Gastrocnemius medialis (tissue), 4 donors: ENCODE measurements at regions not wholly inside any gene's neighbourhood (a gene's known extent, or its start where the extent isn't known, plus 50 kb on each side); places are given as distances from the start of the nearest gene placed in this dataset.
A peak's percentile ranks its signal among the peaks of the same experiment; 100 is the strongest.
"Not testable (repeated sequence)": the region's sequence is repeated elsewhere in the genome, so short reads cannot be mapped to it uniquely, and the experiment has no call there.

Experiments
- ATAC-seq, 2 donors: fragments of 150-250 bp; one replicate each; pipeline ENCODE4 v1.9.1; 2016
- DNase-seq, 2 donors: peaks; one replicate each; pipeline ENCODE4 v3.0.0-alpha.2; 2019
- H3K27ac ChIP-seq, 4 donors: fragments of 200-600 bp; sonication (generic); 1 replicate in 1 of 4; 2 replicates in 3 of 4; pipeline ENCODE4 v1.5.1; 2016 to 2018; ENCODE audit warnings: mild to moderate bottlenecking in 2 of 4, moderate library complexity in 1 of 4
- H3K27me3 ChIP-seq, 3 donors: fragments of 200-600 bp; sonication (generic) in 2 of 3; 1 replicate in 1 of 3; 2 replicates in 2 of 3; pipeline versions ENCODE4 v1.5.1 to v1.6.0; 2016 to 2019; ENCODE audit warnings: mild to moderate bottlenecking in 1 of 3, moderate library complexity in 1 of 3
- H3K36me3 ChIP-seq, 2 donors: fragments of 200-600 bp; sonication (generic) in 1 of 2; one replicate each; pipeline ENCODE4 v1.5.1; 2017 to 2018
- H3K4me1 ChIP-seq, 2 donors: fragments of 200-600 bp; sonication (generic) in 1 of 2; one replicate each; pipeline ENCODE4 v1.5.1; 2016 to 2017; ENCODE audit warnings: mild to moderate bottlenecking in 2 of 2
- H3K4me3 ChIP-seq, 4 donors: fragments of 200-600 bp; sonication (generic) in 3 of 4; 1 replicate in 1 of 4; 2 replicates in 3 of 4; pipeline ENCODE4 v1.5.1; 2016 to 2019; ENCODE audit warnings: mild to moderate bottlenecking in 2 of 4
- H3K9me3 ChIP-seq, 3 donors: fragments of 200-600 bp; sonication (generic) in 2 of 3; 1 replicate in 1 of 3; 2 replicates in 2 of 3; pipeline ENCODE4 v1.5.1; 2016 to 2019
- CTCF ChIP-seq, 5 experiments: fragments of 450-650 bp in 3 of 5; fragments of 200-600 bp in 2 of 5; sonication (generic) in 2 of 5; IDR thresholded peaks in 4 of 5; conservative IDR thresholded peaks in 1 of 5; 1 replicate in 4 of 5; 2 replicates in 1 of 5; pipeline ENCODE4 v1.5.1; 2016 to 2019; ENCODE audit warnings: antibody characterized with exemption in 5 of 5, mild to moderate bottlenecking in 3 of 5, moderate library complexity in 3 of 5
- POLR2A ChIP-seq, 2 donors: fragments of 450-650 bp; IDR thresholded peaks; one replicate each; pipeline ENCODE4 v1.6.1; 2017; ENCODE audit warnings: antibody characterized with exemption in 2 of 2, mild to moderate bottlenecking in 2 of 2, moderate library complexity in 2 of 2
- in situ Hi-C, 4 donors: fragments of 200-750 bp; cut with MboI; loops; one replicate each; pipeline versions ENCODE4 v1.15.0 to v1.8.0; 2017; ENCODE audit warnings: low sequenced_read_pairs in 4 of 4
- intact Hi-C: fragments of 100-400 bp; cut with DNase I; formaldehyde crosslinking; loops from one replicate; pipeline ENCODE4 v1.15.1; 2023; ENCODE audit warnings: low total_unique reads

GRCh38 chr15:26222781-26223180 is 359.7 kb upstream of the ATP10A start:
- in situ Hi-C loops (no loop called here), intact Hi-C loops (no loop called here)
- Histone ChIP-seq H3K4me3 (no peak overlapping the region), H3K9me3 (no peaks in the 10 kb centered on the region), H3K36me3 (no peaks in the 10 kb centered on the region), H3K4me1 (no peaks in the 10 kb centered on the region), H3K27ac (no peak overlapping the region), H3K27me3 (no peaks in the 10 kb centered on the region)
- TF ChIP-seq POLR2A (IDR thresholded peaks at IDR 0.05): no peak
- no peak for TF ChIP-seq CTCF (IDR thresholded peaks at IDR 0.05 in 4 of 5, conservative IDR thresholded peaks at IDR 0.05 in 1 of 5)
- DNase-seq: no peak
- ATAC-seq: no peak

- H3K4me3 ChIP-seq, H3K9me3 ChIP-seq, DNase-seq, H3K27ac ChIP-seq, intact Hi-C loops, ATAC-seq, H3K27me3 ChIP-seq, H3K4me1 ChIP-seq, in situ Hi-C loops, H3K36me3 ChIP-seq: not testable (repeated sequence)
Observed at GRCh38 chr15:26217043-26217442, 353.9 kb upstream of the ATP10A start.

- no peak for ATAC-seq
- no peak for DNase-seq
- no peaks in the 10 kb centered on the region for H3K27me3 ChIP-seq
- intact Hi-C loops: no loop called here
- no peaks in the 10 kb centered on the region for H3K4me1 ChIP-seq
- TF ChIP-seq CTCF (IDR thresholded peaks at IDR 0.05 in 4 of 5, conservative IDR thresholded peaks at IDR 0.05 in 1 of 5) (no peak), POLR2A (IDR thresholded peaks at IDR 0.05) (no peak)
- in situ Hi-C loops: no loop called here
- H3K9me3 ChIP-seq: no peaks in the 10 kb centered on the region
- no peak overlapping the region for H3K4me3 ChIP-seq
- no peaks in the 10 kb centered on the region for H3K36me3 ChIP-seq
- H3K27ac ChIP-seq: no peak overlapping the region
Observed at GRCh38 chr15:26214290-26214689, 351.2 kb upstream of the ATP10A start.

GRCh38 chr15:26213427-26213826 is 350.3 kb upstream of the ATP10A start:
- TF ChIP-seq POLR2A (IDR thresholded peaks at IDR 0.05) (no peak), CTCF (IDR thresholded peaks at IDR 0.05 in 4 of 5, conservative IDR thresholded peaks at IDR 0.05 in 1 of 5) (no peak)
- Histone ChIP-seq H3K27me3 (no peaks in the 10 kb centered on the region), H3K36me3 (no peaks in the 10 kb centered on the region), H3K9me3 (no peaks in the 10 kb centered on the region), H3K4me3 (no peak overlapping the region), H3K27ac (no peak overlapping the region), H3K4me1 (no peaks in the 10 kb centered on the region)
- no peak for DNase-seq
- ATAC-seq: no peak
- in situ Hi-C loops (no loop called here), intact Hi-C loops (no loop called here)

GRCh38 chr15:26212109-26212508 is 349.0 kb upstream of the ATP10A start:
- Histone ChIP-seq H3K4me3 (no peak overlapping the region), H3K27me3 (no peaks in the 10 kb centered on the region), H3K27ac (no peak overlapping the region), H3K9me3 (no peaks in the 10 kb centered on the region), H3K4me1 (no peaks in the 10 kb centered on the region), H3K36me3 (no peaks in the 10 kb centered on the region)
- in situ Hi-C loops (no loop called here), intact Hi-C loops (no loop called here)
- DNase-seq (no peak), ATAC-seq (peak in 1 of 2 donors; percentile 62)
- TF ChIP-seq POLR2A (IDR thresholded peaks at IDR 0.05): no peak
- no peak for TF ChIP-seq CTCF (IDR thresholded peaks at IDR 0.05 in 4 of 5, conservative IDR thresholded peaks at IDR 0.05 in 1 of 5)
